Left lobe of liver (tissue), 2 donors: ENCODE measurements at regions not wholly inside any gene's neighbourhood (a gene's known extent, or its start where the extent isn't known, plus 50 kb on each side); places are given as distances from the start of the nearest gene placed in this dataset.

ENCODE experiments used
- ATAC-seq: fragments of 200-7000 bp; cut with Tn5 transposase; one replicate; pipeline ENCODE4 v1.9.1; 2020; ENCODE audit warnings: mild to moderate bottlenecking, moderate library complexity
- DNase-seq: peaks from one replicate; pipeline ENCODE4 v3.0.0-alpha.2; 2020; ENCODE audit warnings: low spot score
- donor health status: DM: no; HTN: no; CAD: no; lungs with moderate emphysema.
- donor health status: DM: no; HTN: yes; CAD: no.

DNA sequence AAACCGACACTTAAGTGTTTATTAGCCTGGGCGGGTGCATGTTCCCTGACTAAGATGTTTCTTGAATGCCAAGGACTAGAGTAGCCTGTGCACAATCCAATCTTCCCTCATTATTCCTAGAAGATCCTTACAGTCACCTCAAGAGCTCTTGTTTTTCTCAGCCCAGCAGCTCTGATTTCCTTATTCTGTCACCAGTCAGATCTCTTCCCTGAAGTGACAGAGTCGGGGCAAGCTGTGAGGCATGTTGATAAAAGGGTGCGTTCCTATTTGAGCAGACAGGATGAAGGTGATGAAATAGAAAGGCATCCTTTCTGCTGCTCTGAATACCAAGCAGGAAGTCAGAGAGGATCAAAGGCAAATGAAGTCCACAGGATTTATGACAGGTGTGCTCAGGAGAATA lies 125.6 kb upstream of the MCTP2 start:
- ATAC-seq: no peak
- DNase-seq: no peak

DNA sequence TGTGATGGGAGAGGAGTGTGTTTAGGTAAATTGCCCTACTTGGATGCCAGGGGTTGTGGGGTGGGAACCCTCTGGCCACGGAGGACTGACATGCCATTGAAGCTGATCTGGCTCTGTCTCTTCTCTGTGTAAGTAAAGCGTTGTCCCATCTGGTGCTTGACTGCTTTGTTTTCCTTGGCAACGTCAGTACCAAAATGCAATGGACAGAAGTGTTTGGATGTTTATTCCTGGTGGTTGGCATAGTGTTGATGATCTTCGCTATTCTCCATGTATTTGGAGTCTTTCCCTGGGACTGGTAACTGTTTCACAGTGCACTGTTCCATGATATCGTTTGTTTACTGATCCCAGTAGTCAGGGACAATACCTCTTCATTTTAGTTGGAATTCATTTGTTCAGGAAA lies 130.5 kb upstream of the MCTP2 start:
- ATAC-seq (no peak), DNase-seq (no peak)

DNA sequence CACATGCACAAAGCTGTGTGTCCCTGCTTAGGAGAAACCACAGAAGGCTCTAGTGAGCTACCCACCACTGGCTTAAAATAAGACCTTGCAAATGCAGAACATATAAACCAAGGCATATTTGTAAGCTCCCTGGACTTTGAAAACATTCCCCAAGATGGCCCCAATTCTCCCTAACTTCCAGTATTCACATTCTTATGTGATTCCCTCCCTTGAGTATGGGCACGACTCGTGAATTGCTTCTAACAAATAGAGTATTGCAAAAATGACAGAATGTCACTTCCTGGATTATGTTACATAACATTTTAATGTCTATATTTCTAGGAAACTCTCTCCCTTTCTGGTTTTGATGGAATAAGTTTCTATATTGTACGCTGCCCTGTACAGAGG lies 131.8 kb upstream of the MCTP2 start:
- no peak for DNase-seq
- no peak for ATAC-seq

DNA sequence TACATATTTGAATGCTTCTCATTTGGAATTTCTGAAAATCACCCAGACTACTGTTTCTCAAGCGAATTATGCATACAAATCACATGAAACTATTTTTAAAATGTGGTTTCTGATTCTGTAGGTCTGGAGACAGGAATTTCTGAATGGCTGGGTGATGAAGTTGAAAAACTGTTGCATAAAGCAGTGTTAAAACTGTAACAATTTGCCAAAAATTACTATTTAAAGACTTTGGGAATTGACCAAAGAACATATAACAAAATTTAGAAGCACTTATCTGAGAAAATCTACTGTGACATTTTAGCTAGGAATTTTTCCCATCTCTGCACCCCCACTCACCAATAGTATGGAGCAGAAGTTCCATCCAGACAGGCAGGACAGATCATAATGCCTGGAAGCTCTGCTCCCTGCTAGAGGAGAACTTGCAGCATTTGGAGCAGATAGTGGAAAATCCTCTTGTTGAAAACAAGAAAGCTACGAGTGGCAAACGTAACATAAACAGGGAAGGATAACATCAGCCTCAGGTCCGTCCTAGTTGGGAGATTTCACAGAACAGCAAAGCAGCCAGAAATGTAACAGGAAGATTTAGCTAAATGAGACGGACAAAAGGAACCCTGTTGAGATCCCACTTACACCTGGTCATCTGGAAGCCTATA lies 132.3 kb upstream of the MCTP2 start:
- no peak for ATAC-seq
- no peak for DNase-seq

DNA sequence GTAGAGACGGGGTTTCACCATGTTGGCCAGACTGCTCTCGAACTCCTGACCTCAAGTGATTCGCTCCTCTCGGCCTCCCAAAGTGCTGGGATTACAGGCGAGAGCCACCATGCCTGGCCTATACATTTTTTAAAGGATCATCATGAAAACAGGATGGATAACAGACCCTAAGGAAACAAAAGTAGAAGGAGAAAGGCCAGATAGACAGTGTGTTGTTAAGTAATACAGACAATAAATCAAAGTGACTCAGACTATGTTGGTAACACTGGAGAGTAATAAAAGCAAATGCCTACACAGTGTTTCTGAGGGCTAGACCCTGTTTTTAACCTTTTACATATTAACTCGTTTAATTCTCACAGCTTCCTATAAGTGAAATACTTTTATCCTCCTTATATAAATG lies 133.8 kb upstream of the MCTP2 start:
- no peak for DNase-seq
- no peak for ATAC-seq

DNA sequence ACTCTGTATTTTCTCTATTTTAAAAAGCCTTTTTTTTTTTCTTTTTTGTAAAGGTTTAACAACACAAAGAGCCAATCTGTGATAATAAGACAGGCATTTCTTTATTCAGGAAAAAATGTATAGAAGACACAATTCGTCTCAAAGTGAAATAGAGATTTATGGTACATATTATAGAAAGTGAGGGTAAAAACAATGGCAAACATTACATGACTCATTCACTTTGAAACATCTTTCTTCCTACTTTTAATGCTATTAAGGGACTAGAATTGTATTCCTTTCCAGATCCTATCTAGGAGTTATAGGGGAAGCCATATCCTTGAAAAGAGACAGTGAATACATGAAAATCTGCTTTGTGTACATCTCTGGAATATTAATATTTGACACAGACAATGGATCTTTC lies 137.1 kb upstream of the MCTP2 start:
- DNase-seq (no peak), ATAC-seq (no peak)

DNA sequence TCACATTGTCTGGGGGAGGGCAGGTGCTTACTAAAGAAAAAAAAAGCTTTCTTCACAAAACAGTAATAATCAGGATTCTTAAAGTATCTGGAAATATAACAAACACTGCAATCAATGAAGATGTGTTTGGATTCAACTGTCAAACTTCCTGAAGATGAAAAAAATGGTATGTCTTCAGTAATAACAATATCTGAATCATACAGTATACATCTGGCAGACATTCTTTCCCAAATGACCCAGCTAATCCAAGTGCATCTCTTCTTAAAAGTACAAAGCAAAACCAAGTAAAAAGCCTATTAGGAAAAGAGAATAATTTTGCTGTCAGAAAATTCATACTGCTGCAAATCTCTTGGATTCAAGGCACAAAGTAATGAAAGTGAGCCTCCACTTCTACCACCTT lies 145.0 kb upstream of the MCTP2 start:
- DNase-seq (no peak), ATAC-seq (no peak)

DNA sequence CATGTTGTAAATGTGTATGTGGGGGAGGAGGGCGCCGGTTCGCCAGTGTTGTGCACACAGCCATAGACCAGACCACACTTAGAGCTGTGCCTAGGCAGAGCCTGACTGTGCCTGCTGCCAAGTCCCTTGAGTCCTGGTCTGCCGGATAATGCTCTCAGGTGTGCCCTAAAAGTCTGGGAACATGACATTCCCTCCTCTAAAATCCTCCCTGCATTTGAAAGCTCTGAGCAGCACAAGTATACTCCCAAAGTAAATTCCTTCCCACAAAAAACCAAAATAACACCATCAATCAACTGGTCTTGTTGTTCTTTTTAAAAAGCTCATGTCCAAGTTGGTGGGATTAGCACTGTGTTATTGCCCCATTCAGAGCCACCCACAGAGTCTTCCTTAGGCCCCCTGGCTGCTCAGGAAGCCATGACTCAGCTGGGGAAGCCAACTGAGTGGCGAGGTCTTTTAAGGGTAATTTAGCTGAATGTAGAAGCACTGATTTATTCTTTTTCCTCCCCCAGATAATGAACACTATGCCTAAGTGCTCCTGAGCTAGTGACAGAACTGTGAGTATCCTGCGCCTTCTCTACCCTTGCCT lies 147.8 kb upstream of the MCTP2 start:
- ATAC-seq (no peak), DNase-seq (no peak)

DNA sequence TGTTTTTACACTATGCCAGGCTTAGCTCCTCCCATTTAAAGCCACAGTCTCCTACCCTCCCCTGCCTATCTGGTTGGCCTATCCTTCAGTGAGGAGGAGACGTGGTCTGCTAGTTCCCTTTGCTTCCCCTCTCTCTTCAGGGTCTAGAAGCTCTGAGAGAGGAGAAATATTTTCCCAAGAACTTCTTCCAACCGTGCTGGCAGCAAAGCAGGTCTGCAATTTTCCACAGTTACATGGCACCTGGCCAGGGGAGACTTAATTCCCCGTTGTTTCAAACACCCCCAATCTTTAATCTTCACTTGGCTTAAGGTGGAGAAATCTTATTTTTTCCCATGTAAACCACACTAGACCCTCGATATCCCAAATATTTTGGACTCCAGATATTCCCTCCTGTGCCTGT lies 149.5 kb upstream of the MCTP2 start:
- ATAC-seq: no peak
- no peak for DNase-seq

DNA sequence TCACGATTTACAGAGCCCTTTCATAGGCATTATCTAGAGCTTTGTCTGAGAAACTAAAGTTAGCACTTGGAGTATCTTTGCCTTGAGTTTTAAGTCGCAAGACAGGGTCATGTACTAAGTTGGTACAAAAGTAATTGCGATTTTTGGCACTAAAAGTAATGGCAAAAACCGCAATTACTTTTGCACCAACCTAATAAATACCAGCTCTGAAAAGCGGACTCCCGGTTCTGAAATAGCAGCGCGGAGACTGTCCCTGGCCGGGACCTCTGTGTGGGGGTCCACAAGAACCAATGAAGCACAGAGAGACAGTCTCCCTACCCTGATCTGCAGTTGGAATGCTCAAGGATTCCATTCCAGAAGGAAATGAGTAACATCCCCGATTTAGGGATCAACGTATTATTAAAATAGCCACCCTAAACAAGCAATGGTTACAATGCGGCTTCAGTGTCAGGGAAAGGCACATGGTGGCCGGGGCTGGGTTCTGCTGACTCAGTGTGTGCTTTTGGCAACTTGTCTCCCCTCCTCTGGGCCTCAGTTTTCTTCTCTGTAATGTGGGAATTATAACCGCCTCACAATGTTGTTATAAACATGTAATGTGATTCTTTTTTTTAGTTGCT lies 150.3 kb upstream of the MCTP2 start:
- ATAC-seq: no peak
- DNase-seq: no peak

DNA sequence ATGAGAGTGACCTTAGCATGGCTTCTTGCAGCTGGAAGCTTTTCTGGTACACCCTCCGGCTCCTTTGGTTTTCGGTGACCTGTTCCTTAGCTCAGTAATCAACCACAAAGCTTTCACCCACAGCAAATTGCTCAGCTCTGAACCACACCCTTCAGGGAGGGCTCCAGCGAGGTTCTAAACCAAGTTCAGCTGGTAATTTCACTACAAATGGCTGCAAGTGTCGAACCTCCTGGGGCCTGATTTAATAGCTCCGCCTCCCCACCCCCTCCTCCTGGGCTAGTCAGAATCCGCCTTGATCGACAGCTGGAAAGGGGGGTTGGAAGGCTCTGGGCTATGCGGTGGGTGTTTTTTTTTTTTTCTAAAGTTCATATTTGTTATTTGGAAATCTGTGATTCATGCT lies 150.9 kb upstream of the MCTP2 start:
- ATAC-seq (no peak), DNase-seq (no peak)

DNA sequence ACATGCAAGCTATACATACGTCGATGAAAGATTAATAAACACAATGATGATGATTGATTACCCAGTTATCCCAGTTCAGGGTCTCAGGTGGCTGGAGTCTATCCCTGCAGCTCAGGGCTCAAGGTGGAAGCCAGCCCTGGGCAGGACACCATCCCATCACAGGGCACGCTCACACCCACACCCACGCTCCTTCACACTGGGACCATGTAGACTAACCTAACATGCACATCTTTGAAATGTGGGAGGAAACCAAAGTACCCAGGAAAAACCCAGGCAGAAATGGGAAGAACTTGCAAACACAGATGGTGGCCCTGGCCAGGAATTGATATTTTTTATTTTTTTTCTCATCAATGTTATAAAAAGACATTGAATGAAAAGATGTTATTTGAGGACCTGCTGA lies 151.4 kb upstream of the MCTP2 start:
- ATAC-seq (no peak), DNase-seq (no peak)

DNA sequence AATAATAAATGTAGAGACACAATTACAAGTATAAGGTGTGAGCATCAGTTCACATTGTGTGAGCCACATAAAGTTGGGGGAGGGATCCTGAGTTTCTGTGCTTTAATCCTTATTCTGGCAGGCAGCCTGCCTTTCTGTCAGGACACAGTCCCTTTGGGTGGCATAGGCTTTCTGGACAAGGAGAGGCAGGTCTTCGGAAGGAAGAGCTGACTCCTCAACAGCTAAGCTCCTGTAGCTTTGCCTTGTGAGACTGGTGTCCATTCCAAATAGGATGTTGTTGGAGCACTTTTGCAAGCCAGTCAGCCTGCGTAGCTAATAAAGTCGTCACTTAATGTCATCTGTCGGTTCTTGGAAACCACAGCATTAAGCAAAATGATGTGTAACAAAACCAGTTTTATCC lies 151.9 kb upstream of the MCTP2 start:
- DNase-seq: no peak
- no peak for ATAC-seq

DNA sequence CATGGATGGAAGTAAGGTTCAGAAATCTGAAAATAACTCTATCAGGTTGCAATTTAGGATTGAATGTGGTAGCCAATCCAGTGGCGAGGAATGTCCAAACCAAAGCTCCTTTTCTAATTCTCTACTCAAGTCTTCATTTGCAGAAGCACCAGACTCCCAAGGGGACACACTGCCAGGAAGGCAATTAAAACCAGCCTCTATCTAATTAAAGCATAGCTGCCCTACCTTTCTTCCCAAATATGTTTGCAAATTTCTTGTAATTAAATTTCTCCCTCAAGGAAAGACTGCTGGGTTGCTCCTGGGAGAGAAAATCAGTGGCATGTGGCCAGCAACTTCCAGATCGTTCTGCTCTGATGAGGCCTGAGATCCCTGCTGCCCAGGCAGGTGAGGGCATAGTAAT lies 153.4 kb upstream of the MCTP2 start:
- no peak for ATAC-seq

DNA sequence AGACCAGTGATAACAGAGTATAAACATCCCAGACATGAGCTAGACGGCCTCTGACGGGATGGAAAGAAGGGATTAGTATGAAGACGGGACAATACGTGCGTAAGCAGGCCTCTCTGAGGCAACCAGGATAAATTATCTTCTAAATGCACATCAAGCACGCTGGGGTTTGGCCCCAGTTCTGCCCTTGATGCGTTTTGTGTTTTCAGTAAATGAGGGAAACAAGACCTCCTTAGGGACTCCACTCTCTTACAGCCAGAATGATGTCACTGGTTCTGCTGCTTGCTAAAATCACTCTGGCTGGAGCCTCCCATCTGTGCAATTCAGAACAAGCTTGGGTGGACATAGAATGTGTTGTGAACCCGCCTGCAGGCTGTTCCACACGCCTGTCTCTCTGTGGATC lies 156.0 kb upstream of the MCTP2 start:
- ATAC-seq (no peak), DNase-seq (no peak)

More for the DNA sequence above, 153.4 kb upstream of the MCTP2 start:
- DNase-seq: no peak

DNA sequence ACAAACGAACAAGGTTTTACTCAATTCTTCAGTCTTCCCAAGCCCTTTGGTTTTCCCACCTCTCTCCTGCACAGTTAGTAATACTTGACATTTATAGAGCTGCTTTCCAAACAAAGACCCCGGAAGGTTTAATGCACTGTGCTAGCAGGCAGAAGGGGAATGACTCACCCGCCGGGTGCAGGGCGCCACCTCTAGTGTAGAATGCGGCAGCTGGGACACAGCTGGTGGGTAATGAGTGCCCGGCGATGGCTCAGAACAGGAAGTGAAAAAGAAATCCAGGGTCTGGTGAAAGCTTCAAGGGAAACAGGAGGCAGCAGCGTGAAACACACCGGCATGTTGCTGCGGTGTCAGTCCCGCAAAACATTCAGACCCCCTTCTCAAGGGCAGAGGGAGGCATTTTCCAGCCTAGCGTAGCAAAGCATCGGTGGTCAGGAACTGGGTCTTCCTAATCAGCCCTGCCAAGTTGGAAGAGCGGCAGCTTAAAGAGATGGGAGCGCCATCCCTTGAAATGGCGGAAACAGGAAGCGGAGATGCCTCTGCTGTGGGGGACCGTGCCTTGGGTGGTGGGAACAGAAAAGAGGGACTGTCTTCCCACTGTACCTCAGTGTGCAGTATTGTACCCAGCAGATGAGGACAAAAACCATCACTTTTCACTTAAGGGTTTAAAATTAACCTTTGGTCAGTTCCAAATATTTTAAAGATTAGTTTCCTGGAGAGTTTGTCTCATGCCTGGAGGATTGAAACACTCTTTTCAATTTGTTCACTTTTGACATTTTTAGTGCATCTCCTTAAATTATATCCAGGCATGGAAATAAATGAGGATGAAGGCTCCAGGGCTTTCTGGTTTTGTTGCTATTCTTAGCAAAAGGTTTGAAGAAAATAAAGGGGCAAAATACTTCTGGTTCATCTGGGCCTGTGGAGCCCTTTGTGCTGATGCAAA lies 160.7 kb upstream of the MCTP2 start:
- DNase-seq (no peak), ATAC-seq (no peak)

DNA sequence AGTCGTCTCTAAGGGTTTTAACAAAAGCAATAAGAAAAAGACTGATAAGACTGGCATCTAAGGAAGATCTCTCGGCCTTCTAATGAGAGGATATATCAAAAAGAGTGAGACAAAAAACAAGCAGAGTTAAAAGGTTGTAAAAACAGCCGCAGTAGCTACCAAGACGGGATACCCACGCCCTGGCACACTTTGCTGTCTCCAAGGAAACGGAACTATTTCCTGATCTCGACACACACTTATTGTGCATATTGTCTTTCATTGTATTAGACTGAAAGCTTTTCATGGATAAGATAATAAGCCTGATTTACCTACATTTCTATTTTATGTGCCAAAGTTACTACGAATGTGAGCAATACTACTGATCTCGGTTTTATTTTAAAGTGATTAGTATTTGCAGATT lies 161.5 kb upstream of the MCTP2 start:
- ATAC-seq (no peak), DNase-seq (no peak)

DNA sequence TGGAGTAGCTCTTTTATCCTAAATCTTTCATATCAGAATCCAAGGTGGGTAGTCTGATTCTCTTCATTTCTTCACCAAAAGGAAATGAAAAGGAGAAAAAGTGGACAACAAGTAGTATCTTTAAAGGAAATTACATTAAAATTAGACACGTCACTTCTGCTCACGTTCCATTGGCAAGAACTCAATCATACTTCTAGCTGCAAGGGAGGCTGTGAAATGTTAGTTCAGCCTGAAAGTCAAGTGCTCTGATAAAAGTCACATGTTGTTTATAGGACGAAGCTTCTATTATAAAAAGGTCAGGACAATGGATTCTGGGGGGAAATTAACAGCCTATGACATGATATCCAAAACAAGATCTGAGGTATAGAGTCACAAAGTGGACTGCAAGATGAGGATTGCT lies 164.6 kb upstream of the MCTP2 start:
- DNase-seq (no peak), ATAC-seq (no peak)

DNA sequence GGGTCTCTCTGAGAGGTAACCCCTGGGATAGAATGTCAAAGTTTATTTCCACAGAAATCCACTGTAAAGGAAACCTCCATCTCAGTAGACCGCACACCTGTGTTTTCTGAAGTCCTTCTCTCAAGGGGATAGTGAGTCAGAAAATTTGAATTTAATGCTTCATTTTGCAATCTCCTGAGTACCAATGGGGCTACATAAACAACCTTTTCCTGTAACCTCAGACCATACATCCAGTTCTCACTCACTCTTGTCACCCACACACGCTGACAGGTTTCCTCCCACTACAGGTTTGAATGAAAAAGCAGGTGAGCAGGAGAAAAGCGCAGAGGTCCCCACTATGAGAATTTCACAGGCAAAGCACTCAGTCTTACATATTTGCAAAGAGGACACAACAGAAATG lies 165.3 kb upstream of the MCTP2 start:
- no peak for DNase-seq
- no peak for ATAC-seq

DNA sequence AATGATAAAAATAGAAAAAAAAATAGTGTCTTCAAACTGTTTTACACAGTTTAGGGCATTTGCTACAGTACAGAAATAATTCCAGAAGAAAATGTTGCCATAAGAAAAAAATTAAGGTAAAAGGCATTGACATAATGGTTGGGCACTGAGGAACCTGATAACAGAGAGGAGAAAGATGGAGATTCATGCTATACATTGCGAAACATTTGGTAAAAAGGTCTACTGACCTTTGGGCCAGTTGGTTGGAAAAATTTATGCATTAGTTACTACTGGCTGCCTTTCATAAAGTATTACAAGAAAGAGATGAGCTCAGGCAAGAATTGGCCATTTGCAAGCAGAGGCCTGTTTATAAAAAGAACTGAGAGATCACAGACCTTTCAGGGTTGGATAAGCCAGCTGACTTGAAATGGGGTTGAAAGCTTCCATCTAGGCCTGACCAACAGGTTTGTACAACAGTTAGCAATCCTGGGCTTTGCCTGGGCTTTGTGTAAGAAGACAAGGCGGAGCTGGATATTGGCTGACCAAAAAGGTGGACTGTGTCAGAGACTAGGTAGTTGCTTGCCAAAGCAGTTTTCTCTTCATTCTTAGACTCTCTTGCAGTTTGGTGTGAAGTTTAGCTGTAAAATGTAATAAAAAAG lies 166.6 kb upstream of the MCTP2 start:
- no peak for ATAC-seq
- no peak for DNase-seq

DNA sequence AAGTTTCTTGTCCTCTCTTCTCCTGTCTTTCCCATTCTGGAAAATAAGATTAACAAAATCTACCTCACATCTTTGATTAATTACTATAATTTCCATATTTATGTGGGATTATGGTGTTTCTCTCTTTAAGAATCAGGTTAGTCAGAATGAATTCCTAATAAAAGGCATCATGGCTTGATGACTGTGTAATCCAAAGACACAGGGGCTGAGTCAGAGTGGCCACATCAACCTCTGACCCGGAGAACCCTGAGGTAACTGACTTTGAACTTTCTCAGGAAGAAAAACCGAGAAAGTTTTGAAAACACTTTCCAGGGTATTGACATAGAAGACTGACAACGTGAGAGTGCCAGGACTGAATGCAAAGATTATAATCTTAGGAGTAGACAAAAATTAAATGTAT lies 170.3 kb upstream of the MCTP2 start:
- DNase-seq: no peak
- no peak for ATAC-seq
